ENCODE measurements at regions not wholly inside any gene's neighbourhood (a gene's known extent, or its start where the extent isn't known, plus 50 kb on each side); places are given as distances from the start of the nearest gene placed in this dataset.
"Not testable (repeated sequence)": the region's sequence is repeated elsewhere in the genome, so short reads cannot be mapped to it uniquely, and the experiment has no call there.

GRCh38 chr14:86990396-86990795 lies 1002.6 kb downstream of the GALC start:
- DNase-seq (ENCODE audit: low read depth) = no peak

- no peak for DNase-seq (ENCODE audit: low read depth)
Measured at GRCh38 chr14:86989285-86989684, 1003.7 kb downstream of the GALC start.

- no peak for DNase-seq (ENCODE audit: low read depth)
Measured at GRCh38 chr14:86987966-86988365, 1005.0 kb downstream of the GALC start.

- no peak for DNase-seq (ENCODE audit: low read depth)
Measured at GRCh38 chr14:86973177-86973576, 1019.8 kb downstream of the GALC start.

GRCh38 chr14:86971292-86971691 lies 1021.7 kb downstream of the GALC start:
- no peak for DNase-seq (ENCODE audit: low read depth)

- no peak for DNase-seq (ENCODE audit: low read depth)
Measured at GRCh38 chr14:86961106-86961716, 1031.8 kb downstream of the GALC start.

GRCh38 chr14:86955771-86956354 lies 1037.1 kb downstream of the GALC start:
- no peak for DNase-seq (ENCODE audit: low read depth)

- DNase-seq (ENCODE audit: low read depth) = no peak
Measured at GRCh38 chr14:86954623-86955022, 1038.4 kb downstream of the GALC start.

- DNase-seq (ENCODE audit: low read depth) = no peak
Measured at GRCh38 chr14:86946446-86946845, 1046.5 kb downstream of the GALC start.

- DNase-seq (ENCODE audit: low read depth) = no peak
Measured at GRCh38 chr14:86944434-86944833, 1048.5 kb downstream of the GALC start.

GRCh38 chr14:86943391-86944365 lies 1049.3 kb downstream of the GALC start:
- DNase-seq (ENCODE audit: low read depth) = no peak

- no peak for DNase-seq (ENCODE audit: low read depth)
Measured at GRCh38 chr14:86942936-86943335, 1050.0 kb downstream of the GALC start.

GRCh38 chr14:86940106-86940505 lies 1052.9 kb downstream of the GALC start:
- DNase-seq (ENCODE audit: low read depth) = no peak

GRCh38 chr14:86938320-86938719 lies 1054.7 kb downstream of the GALC start:
- no peak for DNase-seq (ENCODE audit: low read depth)

GRCh38 chr14:86936556-86936955 lies 1056.4 kb downstream of the GALC start:
- DNase-seq (ENCODE audit: low read depth) = no peak

GRCh38 chr14:86935241-86935885 lies 1057.6 kb downstream of the GALC start:
- no peak for DNase-seq (ENCODE audit: low read depth)

GRCh38 chr14:86933958-86934595 lies 1058.9 kb downstream of the GALC start:
- DNase-seq (ENCODE audit: low read depth) = no peak

- DNase-seq (ENCODE audit: low read depth) = no peak
Measured at GRCh38 chr14:86933460-86933859, 1059.5 kb downstream of the GALC start.

GRCh38 chr14:86915406-86915805 lies 1077.6 kb downstream of the GALC start:
- no peak for DNase-seq (ENCODE audit: low read depth)

GRCh38 chr14:86912709-86913108 lies 1080.3 kb downstream of the GALC start:
- DNase-seq (ENCODE audit: low read depth) = no peak

- no peak for DNase-seq (ENCODE audit: low read depth)
Measured at GRCh38 chr14:86911486-86911885, 1081.5 kb downstream of the GALC start.

- not testable (repeated sequence) for DNase-seq (ENCODE audit: low read depth)
Measured at GRCh38 chr14:86905386-86905926, 1087.5 kb downstream of the GALC start.

All from T follicular helper cell (primary cell).